ENCODE measurements at regions not wholly inside any gene's neighbourhood (a gene's known extent, or its start where the extent isn't known, plus 50 kb on each side); places are given as distances from the start of the nearest gene placed in this dataset.

DNA sequence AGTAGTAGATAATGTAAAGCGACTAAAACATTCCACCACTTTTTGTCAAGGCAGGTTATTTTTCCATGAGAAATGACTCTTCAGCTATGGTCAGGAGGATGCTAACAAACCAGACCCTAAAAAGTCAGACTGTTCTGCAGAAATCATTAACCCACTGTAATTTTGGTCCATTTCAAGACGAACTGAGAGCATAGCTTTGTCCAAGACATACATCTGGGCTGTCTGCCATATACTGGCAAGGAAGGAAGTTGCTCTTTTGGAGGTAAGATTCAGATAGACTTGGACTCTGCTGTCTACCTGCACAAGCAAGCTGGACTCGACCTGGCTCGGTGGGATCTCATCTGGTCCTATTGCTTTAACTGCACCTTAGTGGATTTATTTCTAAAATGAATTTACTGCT, 207.8 kb downstream of the POSTN start:
- DNase-seq (ENCODE audit: insufficient read length, low spot score, missing footprints) = no peak
- no peaks in the 10 kb centered on the region for H3K9me3 ChIP-seq (ENCODE audit: low read depth, low read length)
- H2AFZ ChIP-seq (ENCODE audit: low read length) = no peak overlapping the region
- H3K36me3 ChIP-seq (ENCODE audit: insufficient read depth, low read length) = no peaks in the 10 kb centered on the region
- TF ChIP-seq CTCF (IDR thresholded peaks at IDR 0.05; ENCODE audit: extremely low read depth, low read depth, low read length) = no peak
- H3K27me3 ChIP-seq (ENCODE audit: insufficient read depth, low read length) = no peaks in the 10 kb centered on the region
- no peak overlapping the region for H3K4me3 ChIP-seq (ENCODE audit: insufficient read depth, low read length)
- no peaks in the 10 kb centered on the region for H4K20me1 ChIP-seq (ENCODE audit: insufficient read depth, low read length)
- no peak overlapping the region for H3K27ac ChIP-seq (ENCODE audit: low read depth, low read length)
- H3K4me2 ChIP-seq (ENCODE audit: insufficient read depth, low read length) = no peak overlapping the region
- peaks cover 14% of the 10 kb centered on the region for H3K4me1 ChIP-seq (ENCODE audit: insufficient read depth, low read length)
- no peaks in the 10 kb centered on the region for H3K79me2 ChIP-seq (ENCODE audit: insufficient read depth, low read length)

- Histone ChIP-seq H3K27me3 (ENCODE audit: insufficient read depth, low read length) (no peaks in the 10 kb centered on the region), H3K9me3 (ENCODE audit: low read depth, low read length) (no peaks in the 10 kb centered on the region), H3K4me3 (ENCODE audit: insufficient read depth, low read length) (no peak overlapping the region), H3K79me2 (ENCODE audit: insufficient read depth, low read length) (no peaks in the 10 kb centered on the region), H3K4me1 (ENCODE audit: insufficient read depth, low read length) (peaks cover 37% of the 10 kb centered on the region), H3K27ac (ENCODE audit: low read depth, low read length) (peak overlapping the region; percentile 82), H3K4me2 (ENCODE audit: insufficient read depth, low read length) (no peak overlapping the region), H2AFZ (ENCODE audit: low read length) (peak overlapping the region; percentile 4), H4K20me1 (ENCODE audit: insufficient read depth, low read length) (no peaks in the 10 kb centered on the region), H3K36me3 (ENCODE audit: insufficient read depth, low read length) (no peaks in the 10 kb centered on the region)
- DNase-seq (ENCODE audit: insufficient read length, low spot score, missing footprints) = peak; percentile 52
- no peak for TF ChIP-seq CTCF (IDR thresholded peaks at IDR 0.05; ENCODE audit: extremely low read depth, low read depth, low read length)
Observed at GRCh38 chr13:37385956-37386670, 212.5 kb downstream of the POSTN start.

DNA sequence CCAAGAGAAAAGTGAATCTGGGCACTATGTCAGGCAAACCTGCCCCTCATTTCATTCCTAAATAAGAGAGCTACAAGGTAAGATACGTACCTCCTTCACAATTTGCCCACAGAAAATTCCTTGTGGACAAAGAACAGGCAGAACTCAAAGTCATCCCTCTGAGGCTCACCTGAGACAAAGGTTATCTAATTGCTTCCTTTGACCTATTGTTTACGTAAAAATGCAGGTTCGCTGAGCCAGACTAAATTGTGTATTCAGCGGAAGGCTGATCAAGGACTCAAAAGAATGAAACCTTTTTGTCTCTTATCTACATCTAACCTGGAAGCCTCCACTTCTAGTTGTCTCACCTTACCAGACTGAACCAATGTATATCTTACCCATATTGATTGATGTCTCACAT, 213.3 kb downstream of the POSTN start:
- Histone ChIP-seq H3K27me3 (ENCODE audit: insufficient read depth, low read length) (no peaks in the 10 kb centered on the region), H3K79me2 (ENCODE audit: insufficient read depth, low read length) (no peaks in the 10 kb centered on the region), H2AFZ (ENCODE audit: low read length) (no peak overlapping the region), H4K20me1 (ENCODE audit: insufficient read depth, low read length) (no peaks in the 10 kb centered on the region), H3K9me3 (ENCODE audit: low read depth, low read length) (no peaks in the 10 kb centered on the region), H3K27ac (ENCODE audit: low read depth, low read length) (no peak overlapping the region), H3K36me3 (ENCODE audit: insufficient read depth, low read length) (no peaks in the 10 kb centered on the region), H3K4me1 (ENCODE audit: insufficient read depth, low read length) (peaks cover 37% of the 10 kb centered on the region), H3K4me2 (ENCODE audit: insufficient read depth, low read length) (no peak overlapping the region), H3K4me3 (ENCODE audit: insufficient read depth, low read length) (no peak overlapping the region)
- no peak for DNase-seq (ENCODE audit: insufficient read length, low spot score, missing footprints)
- no peak for TF ChIP-seq CTCF (IDR thresholded peaks at IDR 0.05; ENCODE audit: extremely low read depth, low read depth, low read length)

DNA sequence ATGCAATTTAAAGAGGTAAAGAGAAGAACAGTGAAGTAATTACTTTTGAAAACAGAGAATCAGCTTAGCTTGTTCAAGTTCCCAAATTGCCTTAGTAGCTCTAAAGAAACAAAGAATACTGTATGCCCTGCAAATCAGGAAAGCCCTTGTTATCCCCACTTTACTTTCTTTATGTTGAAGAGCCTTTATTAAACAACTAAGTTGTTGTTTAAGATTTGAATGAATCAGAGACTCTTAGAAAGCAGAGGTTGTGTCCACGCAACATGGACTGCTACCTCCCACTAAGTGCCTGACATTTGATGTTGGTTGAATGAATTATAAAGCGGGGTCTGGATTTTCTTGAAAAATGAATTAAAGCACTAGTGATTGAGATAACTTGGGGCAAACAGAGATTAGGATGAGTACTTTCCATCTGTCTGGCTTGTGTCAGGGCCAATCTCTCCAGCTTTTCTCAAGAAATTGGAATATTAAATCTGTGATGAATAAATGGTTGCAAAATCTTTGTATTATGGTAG, 214.7 kb downstream of the POSTN start:
- H3K4me1 ChIP-seq (ENCODE audit: insufficient read depth, low read length) = peaks cover 37% of the 10 kb centered on the region
- H3K36me3 ChIP-seq (ENCODE audit: insufficient read depth, low read length) = no peaks in the 10 kb centered on the region
- H3K27me3 ChIP-seq (ENCODE audit: insufficient read depth, low read length) = no peaks in the 10 kb centered on the region
- no peaks in the 10 kb centered on the region for H4K20me1 ChIP-seq (ENCODE audit: insufficient read depth, low read length)
- no peaks in the 10 kb centered on the region for H3K79me2 ChIP-seq (ENCODE audit: insufficient read depth, low read length)
- H3K4me3 ChIP-seq (ENCODE audit: insufficient read depth, low read length) = no peak overlapping the region
- no peak overlapping the region for H2AFZ ChIP-seq (ENCODE audit: low read length)
- H3K27ac ChIP-seq (ENCODE audit: low read depth, low read length) = peak overlapping the region; percentile 73
- DNase-seq (ENCODE audit: insufficient read length, low spot score, missing footprints) = no peak
- H3K4me2 ChIP-seq (ENCODE audit: insufficient read depth, low read length) = no peak overlapping the region
- H3K9me3 ChIP-seq (ENCODE audit: low read depth, low read length) = no peaks in the 10 kb centered on the region
- TF ChIP-seq CTCF (IDR thresholded peaks at IDR 0.05; ENCODE audit: extremely low read depth, low read depth, low read length) = no peak

Measured in osteoblast (primary cell).